Spleen (tissue), 11 donors: ENCODE measurements at regions not wholly inside any gene's neighbourhood (a gene's known extent, or its start where the extent isn't known, plus 50 kb on each side); places are given as distances from the start of the nearest gene placed in this dataset.

Experiments
- DNase-seq: peaks from one replicate; pipeline ENCODE4 v3.0.0-alpha.2; 2020
- H3K27ac ChIP-seq, 8 donors: fragments of 200-600 bp; sonication (generic) in 7 of 8; 1 replicate in 4 of 8; 2 replicates in 4 of 8; pipeline versions ENCODE4 v1.5.0 to v1.8.0; 2016 to 2021; ENCODE audit warnings: inconsistent platforms in 4 of 8, mild to moderate bottlenecking in 4 of 8, moderate library complexity in 1 of 8
- H3K27me3 ChIP-seq, 7 donors: fragments of 200-600 bp; sonication (generic) in 6 of 7; replicated peaks in 1 of 7; 1 replicate in 4 of 7; 2 replicates in 3 of 7; pipeline versions ENCODE4 v1.5.0 to v1.8.0; 2016 to 2021; ENCODE audit warnings: inconsistent platforms in 3 of 7, mild to moderate bottlenecking in 1 of 7
- H3K36me3 ChIP-seq, 6 donors: fragments of 200-600 bp; sonication (generic) in 5 of 6; 1 replicate in 4 of 6; 2 replicates in 2 of 6; pipeline versions ENCODE4 v1.5.0 to v1.8.0; 2016 to 2021; ENCODE audit warnings: inconsistent platforms in 2 of 6
- H3K4me1 ChIP-seq, 6 donors: fragments of 200-600 bp; sonication (generic) in 5 of 6; 1 replicate in 3 of 6; 2 replicates in 3 of 6; pipeline versions ENCODE4 v1.5.0 to v1.8.0; 2016 to 2021; ENCODE audit warnings: inconsistent platforms in 3 of 6
- H3K4me3 ChIP-seq, 8 donors: fragments of 200-600 bp; sonication (generic) in 7 of 8; 1 replicate in 4 of 8; 2 replicates in 4 of 8; pipeline versions ENCODE4 v1.5.0 to v1.8.0; 2016 to 2021; ENCODE audit warnings: inconsistent platforms in 4 of 8, mild to moderate bottlenecking in 4 of 8, moderate library complexity in 2 of 8
- H3K9me3 ChIP-seq, 8 donors: fragments of 200-600 bp; sonication (generic) in 7 of 8; 1 replicate in 4 of 8; 2 replicates in 4 of 8; pipeline versions ENCODE4 v1.5.0 to v1.8.0; 2016 to 2021; ENCODE audit warnings: inconsistent platforms in 4 of 8
- POLR2A ChIP-seq, 3 donors: fragments of 450-650 bp; IDR thresholded peaks; one replicate each; pipeline ENCODE4 v1.5.1; 2017; ENCODE audit warnings: antibody characterized with exemption in 3 of 3, mild to moderate bottlenecking in 1 of 3
- POLR2AphosphoS5 ChIP-seq, 3 donors: sonication (generic); formaldehyde crosslinking; IDR thresholded peaks; one replicate each; pipeline ENCODE4 v1.5.1; 2017; ENCODE audit warnings: antibody characterized with exemption in 3 of 3
- WGBS, 5 donors: extraction: QIAGEN DNeasy Blood & Tissue Kit in 3 of 5; methylation state at CpG; one replicate each; pipeline versions ENCODE4 v1.1.5 to v1.1.7; 2013 to 2018; 5-methylcytosine and 5-hydroxymethylcytosine counted together
- intact Hi-C: fragments of 100-400 bp; cut with DNase I; formaldehyde crosslinking; loops from one replicate; pipeline ENCODE4 v1.15.0; 2023; ENCODE audit warnings: low total_unique reads
- TF ChIP-seq, protein P1 (sequence below), 11 experiments: fragments of 200-600 bp in 7 of 11; fragments of 450-650 bp in 4 of 11; sonication (generic) in 4 of 11; IDR thresholded peaks in 8 of 11; conservative IDR thresholded peaks in 3 of 11; 1 replicate in 7 of 11; 2 replicates in 4 of 11; pipeline versions ENCODE4 v1.4.0 to v1.8.0; 2016 to 2021; ENCODE audit warnings: antibody characterized with exemption in 11 of 11, inconsistent platforms in 4 of 11, mild to moderate bottlenecking in 1 of 11
- donor health status: healthy with polysubstance abuse.
- donor health status: DM: no; HTN: no; CAD: no; lungs with moderate emphysema.
- donor health status: DM: no; HTN: no; CAD: no.
- donor health status: Bipolar disorder and iron deficiency.
- donor health status: healthy.
- donor health status: DM: no; HTN: no; CAD: no.
- donor health status: DM: yes; HTN: yes; CAD: no.

DNA sequence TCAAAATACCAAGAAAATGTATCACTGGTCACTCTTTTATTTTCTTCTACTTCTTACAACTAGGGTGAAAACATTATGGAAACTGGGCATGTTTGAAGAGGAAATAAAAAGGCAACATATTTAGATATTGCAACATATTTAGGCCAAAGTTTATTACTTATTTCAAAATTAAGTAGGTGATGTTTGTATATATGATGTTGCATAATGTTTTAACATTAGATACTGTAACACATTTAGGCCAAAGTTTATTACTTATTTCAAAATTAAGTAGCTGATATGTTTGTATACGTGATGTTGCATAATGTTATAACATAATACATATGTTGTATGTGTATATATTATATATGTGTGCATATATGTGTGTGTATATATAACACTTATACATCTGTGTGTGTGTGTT, 451.3 kb downstream of the LIG4 start:
- intact Hi-C loops, result no loop called here
- no peaks in the 10 kb centered on the region for H3K27me3 ChIP-seq
- no peak for DNase-seq
- H3K4me1 ChIP-seq, result no peaks in the 10 kb centered on the region
- 34 to 93% (median 86%) methylated on average over 1 of the region's 1 CpG for WGBS, 5 donors
- TF ChIP-seq POLR2A (IDR thresholded peaks at IDR 0.05) (no peak), POLR2AphosphoS5 (IDR thresholded peaks at IDR 0.05) (no peak)
- TF ChIP-seq, protein P1, sequence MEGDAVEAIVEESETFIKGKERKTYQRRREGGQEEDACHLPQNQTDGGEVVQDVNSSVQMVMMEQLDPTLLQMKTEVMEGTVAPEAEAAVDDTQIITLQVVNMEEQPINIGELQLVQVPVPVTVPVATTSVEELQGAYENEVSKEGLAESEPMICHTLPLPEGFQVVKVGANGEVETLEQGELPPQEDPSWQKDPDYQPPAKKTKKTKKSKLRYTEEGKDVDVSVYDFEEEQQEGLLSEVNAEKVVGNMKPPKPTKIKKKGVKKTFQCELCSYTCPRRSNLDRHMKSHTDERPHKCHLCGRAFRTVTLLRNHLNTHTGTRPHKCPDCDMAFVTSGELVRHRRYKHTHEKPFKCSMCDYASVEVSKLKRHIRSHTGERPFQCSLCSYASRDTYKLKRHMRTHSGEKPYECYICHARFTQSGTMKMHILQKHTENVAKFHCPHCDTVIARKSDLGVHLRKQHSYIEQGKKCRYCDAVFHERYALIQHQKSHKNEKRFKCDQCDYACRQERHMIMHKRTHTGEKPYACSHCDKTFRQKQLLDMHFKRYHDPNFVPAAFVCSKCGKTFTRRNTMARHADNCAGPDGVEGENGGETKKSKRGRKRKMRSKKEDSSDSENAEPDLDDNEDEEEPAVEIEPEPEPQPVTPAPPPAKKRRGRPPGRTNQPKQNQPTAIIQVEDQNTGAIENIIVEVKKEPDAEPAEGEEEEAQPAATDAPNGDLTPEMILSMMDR (IDR thresholded peaks at IDR 0.05 in 8 of 11, conservative IDR thresholded peaks at IDR 0.05 in 3 of 11), result no peak
- H3K36me3 ChIP-seq, result no peaks in the 10 kb centered on the region
- H3K27ac ChIP-seq, result no peak overlapping the region
- no peak overlapping the region for H3K4me3 ChIP-seq
- H3K9me3 ChIP-seq, result peaks cover 0 to 10% (median 1%) of the 10 kb centered on the region in 8 donors

DNA sequence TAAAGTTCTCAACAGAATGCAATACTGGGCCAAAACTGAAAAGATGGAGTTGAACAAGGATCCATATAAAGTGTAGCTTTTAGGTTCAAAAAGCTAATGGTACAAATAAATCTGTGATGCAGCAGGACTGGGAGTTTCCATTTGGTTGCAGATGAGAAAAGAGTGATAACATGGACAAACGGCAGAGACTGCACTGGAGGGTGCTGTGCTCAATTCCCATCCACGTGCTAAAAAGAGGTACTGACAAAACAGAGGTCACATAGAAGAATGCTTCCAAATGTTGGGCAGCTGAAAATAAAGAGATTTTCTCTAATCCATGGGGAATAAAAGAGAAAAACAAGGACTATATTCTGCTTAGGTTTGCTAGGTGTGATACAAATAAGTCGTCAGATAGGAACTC, 461.6 kb downstream of the LIG4 start:
- TF ChIP-seq POLR2AphosphoS5 (IDR thresholded peaks at IDR 0.05), result no peak
- no peak for TF ChIP-seq POLR2A (IDR thresholded peaks at IDR 0.05)
- TF ChIP-seq, protein P1 (IDR thresholded peaks at IDR 0.05 in 8 of 11, conservative IDR thresholded peaks at IDR 0.05 in 3 of 11), result no peak
- Histone ChIP-seq H3K27ac (no peak overlapping the region), H3K36me3 (no peaks in the 10 kb centered on the region), H3K4me1 (no peaks in the 10 kb centered on the region), H3K4me3 (no peak overlapping the region), H3K27me3 (no peaks in the 10 kb centered on the region), H3K9me3 (peaks cover 0 to 2% (median 0%) of the 10 kb centered on the region in 8 donors)
- intact Hi-C loops, result no loop called here
- DNase-seq, result no peak
- WGBS, 5 donors, result 38 to 54% (median 49%) methylated on average over 3 of the region's 3 CpGs

DNA sequence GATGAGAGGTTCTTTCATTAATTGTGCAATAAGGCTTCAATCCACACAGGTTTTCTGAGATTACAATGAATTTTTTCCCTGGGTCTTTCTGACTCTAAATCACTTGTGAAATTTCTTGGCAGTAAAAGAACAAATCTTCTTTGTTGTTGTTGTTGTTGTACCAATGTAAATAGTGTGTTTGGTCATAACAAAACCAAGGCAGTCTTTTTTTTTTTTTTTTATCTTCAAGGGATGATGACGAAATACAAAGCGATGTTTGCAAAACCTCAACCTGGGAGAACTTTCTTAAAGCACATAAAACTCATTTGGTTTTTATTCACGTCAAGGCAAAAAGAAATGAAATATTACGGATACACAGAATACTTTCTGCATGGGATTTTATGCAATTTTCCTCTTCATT, 462.0 kb downstream of the LIG4 start:
- Histone ChIP-seq H3K4me1 (no peaks in the 10 kb centered on the region), H3K9me3 (no peaks in the 10 kb centered on the region), H3K27ac (no peak overlapping the region), H3K36me3 (no peaks in the 10 kb centered on the region), H3K27me3 (no peaks in the 10 kb centered on the region), H3K4me3 (no peak overlapping the region)
- DNase-seq, result no peak
- intact Hi-C loops, result no loop called here
- WGBS, 5 donors, result 82 to 94% (median 88%) methylated on average over 4 of the region's 4 CpGs
- no peak for TF ChIP-seq POLR2A (IDR thresholded peaks at IDR 0.05)
- no peak for TF ChIP-seq POLR2AphosphoS5 (IDR thresholded peaks at IDR 0.05)
- TF ChIP-seq, protein P1 (IDR thresholded peaks at IDR 0.05 in 8 of 11, conservative IDR thresholded peaks at IDR 0.05 in 3 of 11), result no peak

DNA sequence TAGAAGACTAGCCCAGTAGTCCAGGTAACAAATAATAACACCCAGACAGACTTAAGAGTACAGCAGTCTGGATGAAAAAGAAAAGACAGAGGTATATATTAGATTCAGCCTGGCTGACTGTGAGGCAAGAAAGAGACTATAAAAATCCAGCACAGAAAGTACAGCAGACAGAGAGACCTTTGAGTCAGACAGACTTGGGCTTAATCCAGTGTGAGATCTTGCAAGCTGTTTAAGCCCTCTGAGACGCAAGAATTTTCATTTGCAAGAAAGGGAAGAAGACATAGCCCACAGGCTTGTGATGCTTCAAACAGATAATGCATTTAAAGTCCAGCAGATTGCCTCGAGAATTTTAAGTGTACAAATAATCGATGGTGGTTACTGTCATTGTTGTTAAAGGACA, 471.4 kb downstream of the LIG4 start:
- WGBS, 5 donors, result 70 to 88% (median 77%) methylated on average over 3 of the region's 3 CpGs
- DNase-seq, result no peak
- H3K9me3 ChIP-seq, result peaks cover 0 to 8% (median 0%) of the 10 kb centered on the region in 8 donors
- no peak for TF ChIP-seq POLR2A (IDR thresholded peaks at IDR 0.05)
- TF ChIP-seq POLR2AphosphoS5 (IDR thresholded peaks at IDR 0.05), result no peak
- TF ChIP-seq, protein P1 (IDR thresholded peaks at IDR 0.05 in 8 of 11, conservative IDR thresholded peaks at IDR 0.05 in 3 of 11), result no peak
- H3K27me3 ChIP-seq, result no peaks in the 10 kb centered on the region
- no peaks in the 10 kb centered on the region for H3K36me3 ChIP-seq
- intact Hi-C loops, result no loop called here
- H3K4me1 ChIP-seq, result no peaks in the 10 kb centered on the region
- H3K27ac ChIP-seq, result no peak overlapping the region
- no peak overlapping the region for H3K4me3 ChIP-seq
